GM19328 (cell line): ENCODE measurements at regions not wholly inside any gene's neighbourhood (a gene's known extent, or its start where the extent isn't known, plus 50 kb on each side); places are given as distances from the start of the nearest gene placed in this dataset.
"Not testable (repeated sequence)": the region's sequence is repeated elsewhere in the genome, so short reads cannot be mapped to it uniquely, and the experiment has no call there.

ENCODE experiments used
- ATAC-seq: cut with Tn5 transposase; IDR thresholded peaks from one replicate; pipeline ENCODE4 v1.9.1; 2021; ENCODE audit warnings: mild to moderate bottlenecking, moderate library complexity; ENCODE audit not compliant: unreplicated experiment

DNA sequence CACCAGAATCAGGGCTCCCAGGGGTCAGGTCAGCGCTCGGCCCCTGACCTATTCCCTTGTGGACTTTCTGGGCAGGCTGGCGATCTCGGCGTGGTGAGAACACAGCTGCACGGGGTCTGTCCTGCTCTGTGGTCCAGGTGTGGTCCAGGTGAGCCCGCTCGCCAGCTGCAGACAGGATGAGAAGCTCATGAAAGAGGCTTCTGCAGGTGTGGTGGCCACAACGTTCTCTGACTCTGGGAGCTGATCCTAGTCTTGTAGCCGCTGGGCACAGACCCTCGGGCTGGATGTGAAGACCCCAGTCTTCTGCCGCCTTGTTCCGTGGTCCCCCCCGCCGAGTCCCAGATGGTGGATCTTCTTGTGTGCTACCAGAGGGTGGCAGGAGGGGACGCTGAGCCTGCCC, 129.7 kb downstream of the RTP5 start:
- ATAC-seq = no peak

DNA sequence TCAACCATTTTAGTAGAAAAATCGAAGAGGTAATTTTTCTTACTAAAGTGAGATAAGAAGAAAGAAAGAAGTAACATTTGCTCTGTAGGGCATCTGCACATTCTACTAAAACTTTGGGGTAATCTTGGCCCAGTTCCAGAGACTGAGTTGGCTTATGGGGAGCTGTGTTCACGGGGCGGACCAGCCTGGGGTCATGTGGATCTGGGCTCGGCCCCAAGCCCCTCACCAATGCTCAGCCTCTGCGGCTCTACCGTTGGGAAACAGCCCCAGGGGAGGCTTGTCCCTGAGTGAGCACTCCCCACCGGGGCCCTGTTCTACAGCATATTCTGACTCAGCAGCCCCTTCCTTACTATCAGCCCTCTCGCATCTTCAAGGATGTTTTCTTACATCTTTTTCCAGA, 132.3 kb downstream of the RTP5 start:
- ATAC-seq = no peak

DNA sequence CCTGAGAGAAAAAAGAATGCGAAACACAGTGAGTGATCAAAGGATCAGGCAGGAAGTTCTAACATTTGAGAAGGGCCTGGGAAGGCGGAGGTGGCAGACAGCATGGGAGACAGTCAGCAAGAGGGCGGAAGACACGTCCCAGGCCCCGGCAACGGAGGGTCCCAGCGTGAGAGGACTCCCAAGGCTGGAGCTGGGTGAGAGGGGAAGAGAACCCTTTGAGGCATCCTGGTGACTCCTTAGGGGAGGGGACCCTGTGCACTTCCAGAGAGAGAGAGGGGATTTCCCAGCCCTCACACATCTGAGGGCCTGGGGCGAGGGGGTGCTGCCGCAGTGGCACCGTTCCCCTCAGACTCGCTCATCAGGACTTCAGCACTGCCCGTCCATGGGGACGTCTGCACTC, 133.4 kb downstream of the RTP5 start:
- ATAC-seq = no peak

DNA sequence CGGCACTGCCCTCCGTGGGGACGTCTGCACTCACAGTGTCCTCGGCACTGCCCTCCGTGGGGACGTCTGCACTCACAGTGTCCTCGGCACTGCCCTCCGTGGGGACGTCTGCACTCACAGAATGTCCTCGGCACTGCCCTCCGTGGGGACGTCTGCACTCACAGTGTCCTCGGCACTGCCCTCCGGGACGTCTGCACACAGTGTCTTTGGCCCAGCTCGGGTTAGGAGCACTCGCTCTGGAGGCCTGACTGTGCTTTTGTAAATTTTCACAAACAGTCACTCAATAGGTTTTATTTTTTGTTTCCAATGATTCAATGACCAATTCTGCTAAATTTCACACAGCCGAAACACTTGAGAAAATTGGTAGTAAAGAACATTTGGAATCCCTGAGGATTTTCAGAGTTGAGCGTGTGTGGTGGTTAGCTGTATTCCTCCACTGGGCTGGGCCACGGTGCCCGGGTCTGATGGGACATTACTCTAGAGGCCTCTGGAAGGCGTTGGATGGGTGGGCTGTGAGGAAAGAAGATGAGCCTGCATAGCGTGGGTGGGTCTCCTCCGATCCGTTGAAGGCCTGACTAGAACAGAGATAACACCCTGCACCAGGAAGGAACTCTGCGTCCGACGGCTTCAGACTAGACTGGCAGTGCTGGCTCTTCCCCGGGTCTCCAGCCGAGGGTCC, 134.8 kb downstream of the RTP5 start:
- no peak for ATAC-seq

DNA sequence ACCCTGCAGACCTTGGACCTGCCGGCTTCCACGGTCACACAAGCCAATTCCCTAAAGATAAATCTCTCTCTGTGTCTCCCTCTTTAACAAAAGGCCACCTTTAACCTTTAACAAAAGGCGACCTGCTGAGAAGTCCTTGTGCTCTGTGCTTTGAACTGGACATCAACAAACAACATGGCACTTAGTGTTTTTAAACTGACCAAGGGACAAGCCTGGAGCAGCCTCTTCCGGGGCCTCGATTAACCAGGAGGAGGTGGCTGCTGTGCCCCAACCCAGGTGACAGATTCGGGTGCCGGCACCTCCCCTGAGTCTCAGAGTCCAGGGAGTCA, 135.3 kb downstream of the RTP5 start:
- no peak for ATAC-seq

DNA sequence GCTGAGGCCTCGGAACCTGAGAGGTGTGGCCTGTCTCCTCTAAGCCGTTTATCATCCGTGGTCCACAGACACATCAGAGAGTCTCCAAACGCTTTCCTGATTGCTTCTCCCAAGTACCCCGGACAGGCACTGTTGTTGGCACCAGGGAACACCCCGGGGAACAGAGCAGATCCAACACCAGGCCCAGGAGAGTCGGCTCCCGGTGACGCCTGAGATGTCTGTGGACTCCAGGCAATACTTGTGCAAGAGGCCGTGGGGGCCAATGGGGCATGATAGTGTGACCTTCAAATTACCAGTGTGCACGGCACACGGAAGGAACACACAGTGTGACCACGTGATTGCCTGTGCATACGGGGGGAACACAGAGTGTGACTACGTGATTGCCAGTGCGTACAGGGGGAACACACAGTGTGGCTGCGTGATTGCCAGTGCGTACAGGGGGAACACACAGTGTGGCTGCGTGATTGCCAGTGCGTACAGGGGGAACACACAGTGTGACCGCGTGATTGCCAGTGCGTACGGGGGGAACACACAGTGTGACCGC, 136.6 kb downstream of the RTP5 start:
- not testable (repeated sequence) for ATAC-seq

DNA sequence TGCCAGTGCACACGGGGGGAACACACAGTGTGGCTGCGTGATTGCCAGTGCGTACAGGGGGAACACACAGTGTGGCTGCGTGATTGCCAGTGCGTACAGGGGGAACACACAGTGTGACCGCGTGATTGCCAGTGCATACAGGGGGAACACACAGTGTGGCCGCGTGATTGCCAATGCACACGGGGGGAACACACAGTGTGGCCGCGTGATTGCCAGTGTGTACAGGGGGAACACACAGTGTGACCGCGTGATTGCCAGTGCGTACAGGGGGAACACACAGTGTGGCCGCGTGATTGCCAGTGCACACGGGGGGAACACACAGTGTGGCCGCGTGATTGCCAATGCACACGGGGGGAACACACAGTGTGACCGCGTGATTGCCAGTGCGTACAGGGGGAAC, 139.4 kb downstream of the RTP5 start:
- not testable (repeated sequence) for ATAC-seq

DNA sequence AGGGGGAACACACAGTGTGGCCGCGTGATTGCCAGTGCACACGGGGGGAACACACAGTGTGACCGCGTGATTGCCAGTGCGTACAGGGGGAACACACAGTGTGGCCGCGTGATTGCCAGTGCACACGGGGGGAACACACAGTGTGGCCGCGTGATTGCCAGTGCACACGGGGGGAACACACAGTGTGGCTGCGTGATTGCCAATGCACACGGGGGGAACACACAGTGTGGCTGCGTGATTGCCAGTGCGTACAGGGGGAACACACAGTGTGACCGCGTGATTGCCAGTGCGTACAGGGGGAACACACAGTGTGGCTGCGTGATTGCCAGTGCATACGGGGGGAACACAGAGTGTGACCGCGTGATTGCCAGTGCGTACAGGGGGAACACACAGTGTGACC, 140.3 kb downstream of the RTP5 start:
- not testable (repeated sequence) for ATAC-seq

DNA sequence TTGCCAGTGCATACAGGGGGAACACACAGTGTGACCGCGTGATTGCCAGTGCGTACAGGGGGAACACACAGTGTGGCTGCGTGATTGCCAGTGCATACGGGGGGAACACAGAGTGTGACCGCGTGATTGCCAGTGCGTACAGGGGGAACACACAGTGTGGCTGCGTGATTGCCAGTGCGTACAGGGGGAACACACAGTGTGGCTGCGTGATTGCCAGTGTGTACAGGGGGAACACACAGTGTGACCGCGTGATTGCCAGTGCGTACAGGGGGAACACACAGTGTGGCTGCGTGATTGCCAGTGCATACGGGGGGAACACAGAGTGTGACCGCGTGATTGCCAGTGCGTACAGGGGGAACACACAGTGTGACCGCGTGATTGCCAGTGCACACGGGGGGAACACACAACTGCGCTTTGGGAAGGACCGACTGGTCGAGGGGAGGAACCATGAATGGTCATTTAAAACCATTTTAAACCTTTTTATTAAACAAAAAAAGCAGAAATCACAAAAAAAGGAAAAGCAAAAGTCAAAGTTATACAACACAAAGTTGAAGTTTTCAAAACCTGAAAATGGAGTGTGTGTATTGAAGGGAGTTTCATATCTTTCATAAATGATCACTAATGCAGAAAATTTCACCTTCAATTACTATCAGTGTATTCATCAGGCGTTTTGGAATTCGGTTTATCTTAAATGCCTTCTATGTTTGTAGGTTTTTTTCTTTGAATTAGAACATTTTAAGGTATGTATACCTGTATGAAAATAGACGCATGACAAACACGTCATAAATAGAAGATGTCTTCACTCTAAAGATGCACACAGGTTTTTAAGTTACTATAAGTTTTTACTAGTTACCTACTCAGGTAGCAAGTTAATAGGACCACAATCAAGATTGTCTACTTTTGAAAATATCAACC, 141.0 kb downstream of the RTP5 start:
- not testable (repeated sequence) for ATAC-seq

DNA sequence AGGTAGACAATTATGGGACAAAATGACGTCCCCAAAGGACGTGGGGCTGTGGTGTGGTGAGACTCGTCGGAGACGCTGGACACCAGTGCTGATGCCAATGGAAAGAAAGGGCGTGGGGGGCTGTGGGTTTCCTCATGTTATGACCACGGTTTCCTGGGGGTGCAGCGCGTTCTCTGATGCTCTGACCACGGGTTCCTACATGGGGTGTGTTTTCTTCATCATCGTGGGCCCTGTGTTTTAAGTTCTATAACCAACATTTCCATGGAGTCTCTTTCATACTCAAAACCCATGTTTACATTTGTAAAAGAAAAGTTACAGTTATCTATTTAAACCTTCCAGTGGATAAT, 141.6 kb downstream of the RTP5 start:
- ATAC-seq = no peak

DNA sequence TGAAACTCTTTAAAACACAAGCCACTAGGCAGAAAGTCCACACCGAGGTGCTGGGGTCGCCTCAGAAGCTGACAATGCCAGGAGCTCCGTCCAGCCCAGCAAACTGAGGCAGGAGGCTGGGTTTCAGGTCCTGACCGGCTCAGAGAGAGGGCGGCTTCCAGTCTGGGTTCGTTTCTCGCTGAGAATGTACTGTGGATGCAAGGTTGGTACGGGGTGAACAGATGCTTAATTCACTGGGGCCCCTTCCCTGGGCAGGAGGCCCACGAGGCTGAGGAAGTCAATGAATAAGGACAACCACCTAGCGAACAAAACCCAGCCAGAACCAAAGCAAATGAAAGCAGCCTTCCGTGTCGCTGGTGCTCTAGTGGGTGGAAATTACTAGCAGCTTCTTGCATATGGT, 142.0 kb downstream of the RTP5 start:
- no peak for ATAC-seq

DNA sequence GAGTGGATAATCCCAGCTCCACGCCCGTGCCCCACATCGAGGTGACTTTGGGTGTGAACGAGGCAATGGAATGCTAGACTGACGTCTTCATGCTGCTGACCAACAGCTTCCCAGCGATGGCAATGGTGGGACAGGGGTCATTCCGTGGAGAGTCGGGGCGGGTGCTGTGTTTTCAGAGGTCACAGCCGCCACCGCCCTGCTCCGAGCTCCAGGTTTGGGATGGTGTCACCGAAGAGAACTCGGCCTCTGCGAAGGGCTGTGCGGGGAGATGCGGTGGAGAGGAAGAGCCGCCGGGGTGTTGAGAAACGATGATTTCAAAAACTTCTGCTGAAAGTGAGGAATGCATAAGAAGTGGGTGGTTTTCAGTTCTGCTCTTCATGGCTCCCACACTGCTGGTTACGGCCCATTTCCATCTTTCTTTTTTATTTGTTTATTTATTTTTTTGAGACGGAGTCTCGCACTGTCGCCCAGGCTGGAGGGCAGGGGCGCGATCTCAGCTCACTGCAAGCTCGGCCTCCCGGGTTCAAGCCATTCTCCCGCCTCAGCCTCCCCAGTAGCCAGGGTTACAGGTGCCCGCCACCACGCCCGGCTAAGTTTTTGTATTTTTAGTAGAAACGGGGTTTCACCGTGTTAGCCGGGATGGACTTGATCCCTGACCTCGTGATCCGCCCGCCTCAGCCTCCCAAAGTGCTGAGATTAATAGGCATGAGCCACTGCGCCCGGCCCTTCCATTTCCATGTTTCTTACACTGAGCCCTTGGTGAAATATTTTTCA, 142.6 kb downstream of the RTP5 start:
- ATAC-seq = no peak

DNA sequence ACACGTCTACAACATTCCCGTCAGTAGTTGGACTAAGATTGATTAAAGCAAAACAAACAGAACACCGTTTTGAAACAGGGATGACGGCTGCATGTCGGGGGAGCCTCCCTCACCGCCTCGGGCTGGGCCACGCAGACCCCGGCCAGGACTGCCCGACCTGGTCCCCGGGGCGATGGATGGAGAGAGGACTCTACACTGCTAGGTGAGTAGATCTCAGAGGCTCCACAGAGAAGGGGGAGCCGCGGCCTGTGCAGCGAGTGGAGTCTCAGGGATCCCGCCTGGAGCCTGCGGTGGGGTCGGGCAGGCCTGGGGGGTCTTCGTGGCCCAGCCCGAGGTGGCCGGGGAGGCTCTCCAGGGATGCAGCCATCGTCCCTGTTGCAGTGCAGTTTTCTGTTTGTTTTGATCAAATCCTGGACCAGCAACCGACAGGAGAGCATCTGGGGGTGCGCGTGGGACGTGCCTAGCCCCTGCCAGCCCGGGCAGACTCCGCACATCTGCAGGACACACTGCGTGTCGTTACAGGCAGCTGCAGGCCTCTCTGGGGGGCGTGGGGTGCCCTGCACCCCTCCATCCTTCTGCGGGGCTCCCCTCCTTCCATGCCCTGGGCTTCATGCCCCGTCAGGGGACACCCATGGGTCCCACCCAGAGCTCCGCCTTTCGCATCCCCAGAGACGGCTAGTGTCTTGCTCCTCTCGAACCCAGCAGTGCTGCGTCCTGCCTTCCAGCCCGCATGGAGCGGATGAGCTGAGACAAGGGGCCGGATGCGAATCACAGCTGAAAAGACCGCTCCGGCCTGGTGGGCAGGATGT, 143.6 kb downstream of the RTP5 start:
- no peak for ATAC-seq

DNA sequence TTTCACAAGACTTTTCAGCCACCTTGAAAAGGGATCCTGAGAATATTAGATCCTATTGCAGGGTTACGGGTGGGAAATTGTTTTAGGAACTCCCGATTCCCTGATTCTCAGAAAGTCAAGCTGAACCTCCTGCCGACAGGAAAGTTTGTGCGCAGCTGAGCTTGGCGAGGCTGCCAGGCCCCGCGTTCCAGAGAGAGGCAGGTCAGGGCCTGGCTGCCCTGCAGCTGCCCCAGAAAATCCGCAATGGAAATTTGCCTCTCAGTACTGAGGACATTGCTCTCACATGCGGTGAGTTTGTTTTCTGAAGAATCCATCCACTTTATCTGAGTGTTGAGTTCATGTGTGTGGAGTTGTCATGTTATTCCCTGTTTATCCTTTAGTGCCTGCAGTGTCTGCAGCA, 144.2 kb downstream of the RTP5 start:
- ATAC-seq = no peak

DNA sequence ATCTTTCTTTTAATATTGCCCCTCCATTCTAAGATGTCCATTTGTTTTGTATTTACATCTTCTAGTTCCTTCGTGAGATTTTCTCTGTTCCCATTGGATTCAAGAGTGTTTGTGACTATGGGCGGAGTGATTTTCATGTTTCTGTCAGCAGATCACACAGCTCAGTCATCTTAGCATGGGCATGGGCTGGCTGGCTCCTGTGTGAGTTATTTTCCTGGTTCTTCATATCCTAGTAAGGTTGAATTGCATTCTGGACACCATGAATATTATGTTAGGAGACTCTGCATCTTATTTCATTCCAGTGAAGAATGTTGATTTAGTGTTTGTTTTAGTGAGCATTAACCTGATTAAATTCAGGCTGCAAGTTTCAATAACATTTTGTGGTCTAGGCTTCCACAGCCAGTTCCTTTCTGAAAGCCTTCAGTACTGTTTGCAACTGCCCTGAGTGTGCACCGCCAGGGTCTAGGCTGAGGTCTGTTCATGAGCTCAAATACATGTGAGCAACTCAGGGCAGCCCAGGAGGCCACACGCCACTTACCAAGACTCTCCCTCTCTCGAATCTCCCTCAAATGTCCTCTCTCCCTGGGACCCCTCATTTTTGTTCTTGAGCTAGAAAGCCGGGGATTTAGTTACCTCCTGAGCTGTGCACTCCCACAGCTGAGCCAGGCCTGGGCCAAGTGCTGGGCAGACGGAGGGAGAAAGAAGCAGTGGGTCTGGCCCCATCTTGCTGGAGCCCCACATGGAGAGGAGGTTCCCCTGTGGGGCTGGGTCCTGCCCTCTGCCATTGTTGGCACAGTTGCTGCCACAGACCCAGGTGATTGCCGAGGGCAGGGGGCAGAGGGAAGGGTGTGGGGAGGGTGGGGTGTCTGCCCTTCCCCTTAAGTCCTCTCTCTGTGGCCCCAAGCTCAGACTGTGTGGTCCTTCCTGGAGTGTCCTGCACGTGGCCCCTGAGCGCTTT, 145.9 kb downstream of the RTP5 start:
- no peak for ATAC-seq

DNA sequence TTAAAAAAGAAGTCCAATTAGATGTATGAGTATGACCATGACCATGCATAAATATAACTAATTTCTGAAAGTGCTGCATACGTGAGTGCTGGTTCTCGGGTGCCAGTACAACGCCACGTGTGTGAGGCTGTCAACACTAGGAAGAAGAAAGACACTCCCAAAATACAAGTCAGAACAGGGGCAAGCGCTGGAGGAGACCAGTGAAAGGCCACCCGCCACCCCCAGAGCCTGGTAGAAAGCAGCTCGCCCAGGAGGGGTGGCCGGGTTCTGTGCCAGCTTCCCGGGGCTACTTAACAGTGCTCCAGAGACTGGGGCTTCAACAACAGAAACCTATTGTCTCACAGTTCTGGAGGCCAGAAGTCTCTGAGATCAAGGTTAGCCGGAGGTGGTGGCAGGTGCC, 147.6 kb downstream of the RTP5 start:
- no peak for ATAC-seq

DNA sequence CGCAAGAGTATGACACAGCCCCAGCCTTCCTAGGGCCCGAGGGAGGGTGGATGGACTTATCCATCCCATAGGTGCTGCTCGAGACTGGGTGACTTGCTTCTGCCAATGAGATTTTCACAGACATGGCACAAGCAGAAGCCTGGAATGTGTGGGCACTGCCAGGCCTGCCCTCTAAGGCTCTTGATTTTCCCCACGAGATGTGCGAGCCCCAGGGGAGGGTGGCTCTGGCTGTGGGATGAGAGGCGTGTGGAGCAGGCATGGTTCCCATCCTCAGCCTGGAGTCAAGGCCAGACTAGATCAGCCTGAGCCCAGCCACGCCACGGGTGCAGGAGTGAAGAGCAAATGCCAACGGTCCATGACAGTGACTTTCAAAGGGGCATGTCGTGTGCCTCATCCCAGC, 148.9 kb downstream of the RTP5 start:
- not testable (repeated sequence) for ATAC-seq

DNA sequence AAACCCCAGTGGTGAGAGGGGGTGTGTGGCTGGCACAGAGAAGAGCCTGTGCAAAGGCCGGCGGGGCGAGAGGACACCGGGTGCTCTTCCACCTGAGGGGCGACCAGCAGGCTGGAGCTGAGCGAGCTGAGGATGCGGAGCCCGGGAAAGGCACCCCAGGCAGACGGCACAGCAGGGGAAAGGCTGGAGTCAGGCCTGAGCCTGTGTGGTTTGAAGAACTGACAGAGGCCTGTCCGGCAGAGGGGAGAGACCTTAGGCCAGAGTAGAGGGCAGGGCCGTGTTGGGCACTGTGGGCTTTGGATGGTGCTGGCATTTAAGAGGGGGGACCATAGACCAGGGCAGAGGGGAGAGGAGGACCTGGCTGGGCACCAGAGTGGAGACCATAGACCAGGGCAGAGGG, 149.8 kb downstream of the RTP5 start:
- ATAC-seq = no peak

DNA sequence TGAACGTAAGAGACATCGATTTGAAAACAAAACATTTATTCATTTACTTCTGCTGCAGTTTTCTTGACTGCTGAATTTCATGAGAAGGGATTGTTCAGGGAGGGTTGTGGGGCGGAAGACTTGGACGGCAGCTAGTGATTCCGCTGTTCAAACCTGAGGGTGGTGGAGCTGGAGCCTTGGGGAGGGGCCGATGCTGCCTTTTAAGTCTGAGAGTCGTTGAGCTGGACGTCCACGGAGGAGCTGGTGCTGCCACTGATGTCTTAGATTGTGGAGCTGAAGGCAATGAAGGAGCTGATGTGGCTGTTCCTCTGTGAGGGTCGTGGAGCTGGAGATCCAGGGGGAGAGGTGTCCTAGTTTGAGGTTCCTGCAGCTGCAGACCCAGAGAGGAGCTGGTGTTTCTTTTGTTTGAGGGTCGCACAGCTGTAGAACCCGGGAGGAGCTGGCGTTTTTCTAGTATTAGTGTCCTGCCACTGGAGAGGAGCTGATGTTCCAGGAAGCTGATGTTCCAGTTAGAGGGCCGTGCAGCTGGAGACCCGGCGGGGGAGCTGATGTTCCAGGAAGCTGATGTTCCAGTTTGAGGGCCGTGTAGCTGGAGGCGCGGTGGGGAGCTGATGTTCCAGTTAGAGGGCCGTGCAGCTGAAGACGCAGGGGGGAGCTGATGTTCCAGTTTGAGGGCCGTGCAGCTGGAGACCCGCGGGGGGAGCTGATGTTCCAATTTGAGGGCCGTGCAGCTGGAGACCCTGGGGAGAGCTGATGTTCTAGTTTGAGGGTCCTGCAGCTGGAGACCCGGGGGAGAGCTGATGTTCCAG, 150.9 kb downstream of the RTP5 start:
- ATAC-seq = no peak
